NCI-H2227 (cell line): ENCODE measurements at regions not wholly inside any gene's neighbourhood (a gene's known extent, or its start where the extent isn't known, plus 50 kb on each side); places are given as distances from the start of the nearest gene placed in this dataset.

Experiments
- DNase-seq: peaks from one replicate; lab custom pipeline; 2025; ENCODE audit not compliant: unreplicated experiment; lab: John Stamatoyannopoulos, UW

- DNase-seq: no peak
Measured at GRCh38 chr6:105594821-105595220, 191.9 kb upstream of the PREP start.

GRCh38 chr6:105593805-105594671 is 191.2 kb upstream of the PREP start:
- DNase-seq: no peak

GRCh38 chr6:105593056-105593690 is 190.3 kb upstream of the PREP start:
- no peak for DNase-seq

- DNase-seq: no peak
Measured at GRCh38 chr6:105592329-105592728, 189.4 kb upstream of the PREP start.

- DNase-seq: no peak
Measured at GRCh38 chr6:105591053-105591452, 188.2 kb upstream of the PREP start.

GRCh38 chr6:105588123-105588710 is 185.3 kb upstream of the PREP start:
- DNase-seq: no peak

GRCh38 chr6:105587349-105588122 is 184.7 kb upstream of the PREP start:
- DNase-seq: no peak

- DNase-seq: no peak
Measured at GRCh38 chr6:105578179-105578707, 175.4 kb upstream of the PREP start.

GRCh38 chr6:105573556-105573955 is 170.7 kb upstream of the PREP start:
- no peak for DNase-seq

GRCh38 chr6:105573138-105573537 is 170.3 kb upstream of the PREP start:
- DNase-seq: no peak

- no peak for DNase-seq
Measured at GRCh38 chr6:105570416-105570815, 167.5 kb upstream of the PREP start.

- no peak for DNase-seq
Measured at GRCh38 chr6:105569706-105570105, 166.8 kb upstream of the PREP start.

- no peak for DNase-seq
Measured at GRCh38 chr6:105568751-105569150, 165.9 kb upstream of the PREP start.

GRCh38 chr6:105568142-105568541 is 165.3 kb upstream of the PREP start:
- no peak for DNase-seq

- DNase-seq: no peak
Measured at GRCh38 chr6:105567140-105567539, 164.3 kb upstream of the PREP start.

- DNase-seq: no peak
Measured at GRCh38 chr6:105566503-105566902, 163.6 kb upstream of the PREP start.

GRCh38 chr6:105564121-105564902 is 161.4 kb upstream of the PREP start:
- DNase-seq: no peak

GRCh38 chr6:105562027-105562426 is 159.1 kb upstream of the PREP start:
- no peak for DNase-seq

GRCh38 chr6:105561486-105561885 is 158.6 kb upstream of the PREP start:
- DNase-seq: no peak

GRCh38 chr6:105560611-105561066 is 157.8 kb upstream of the PREP start:
- DNase-seq: no peak
